CD4-positive, alpha-beta T cell treated with Interleukin-17A for 1 hour (primary cell): ENCODE measurements at regions not wholly inside any gene's neighbourhood (a gene's known extent, or its start where the extent isn't known, plus 50 kb on each side); places are given as distances from the start of the nearest gene placed in this dataset.

Experiments
- DNase-seq: peaks from one replicate; pipeline ENCODE4 v3.0.0-alpha.2; 2020

DNA sequence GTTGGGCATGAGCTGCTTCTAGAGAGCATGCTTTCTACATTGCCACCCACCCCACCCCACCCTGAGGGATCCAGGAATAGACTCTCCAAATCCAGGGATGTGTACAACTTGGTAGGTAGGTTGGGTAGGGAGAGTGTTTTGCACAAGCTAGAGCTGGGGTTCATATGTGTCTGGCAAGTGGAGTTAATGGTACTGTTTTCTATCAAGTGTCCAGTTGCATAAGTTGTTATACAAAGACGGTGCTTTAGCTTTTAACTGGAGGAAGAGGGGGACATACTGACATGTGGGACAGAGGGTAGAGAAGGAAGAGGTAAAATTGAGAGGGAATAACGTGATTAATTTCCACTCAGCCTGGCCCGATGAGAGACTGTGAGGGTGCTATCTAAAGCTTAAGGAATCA, 51.0 kb upstream of the TNC start:
- no peak for DNase-seq

DNA sequence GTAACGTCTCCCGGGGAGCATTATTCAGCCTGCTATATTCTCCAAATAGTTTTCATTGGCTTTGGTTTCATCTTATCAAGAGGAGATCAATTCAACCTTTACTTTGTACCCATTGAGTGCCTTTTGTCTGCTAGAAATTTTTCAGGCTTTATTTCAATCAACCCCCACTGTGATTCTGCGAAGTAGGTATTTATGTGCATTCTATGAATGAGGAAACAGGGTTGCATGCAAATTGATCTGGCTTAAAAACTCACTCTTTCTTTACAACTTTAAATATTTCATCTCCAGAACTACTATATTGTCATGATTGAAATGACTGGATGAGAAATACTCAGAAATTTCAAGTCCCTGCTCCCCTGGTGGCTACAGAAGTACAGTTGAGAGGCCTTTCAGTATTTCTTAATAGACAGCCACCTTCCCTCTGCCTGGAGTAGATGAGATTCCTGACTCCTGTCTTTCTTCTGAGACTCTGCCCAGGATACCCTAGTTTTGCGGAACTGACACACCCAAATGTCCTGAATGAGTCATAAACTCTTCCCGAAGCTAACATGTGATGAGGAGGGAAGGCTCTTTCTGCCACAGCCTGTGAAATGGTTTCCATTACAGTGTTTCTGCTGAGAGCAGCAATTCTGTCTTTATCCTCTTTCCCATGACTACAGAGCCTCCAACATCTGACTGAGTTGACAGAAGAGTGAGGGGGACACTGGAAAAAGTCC, 52.6 kb upstream of the TNC start:
- DNase-seq: no peak

DNA sequence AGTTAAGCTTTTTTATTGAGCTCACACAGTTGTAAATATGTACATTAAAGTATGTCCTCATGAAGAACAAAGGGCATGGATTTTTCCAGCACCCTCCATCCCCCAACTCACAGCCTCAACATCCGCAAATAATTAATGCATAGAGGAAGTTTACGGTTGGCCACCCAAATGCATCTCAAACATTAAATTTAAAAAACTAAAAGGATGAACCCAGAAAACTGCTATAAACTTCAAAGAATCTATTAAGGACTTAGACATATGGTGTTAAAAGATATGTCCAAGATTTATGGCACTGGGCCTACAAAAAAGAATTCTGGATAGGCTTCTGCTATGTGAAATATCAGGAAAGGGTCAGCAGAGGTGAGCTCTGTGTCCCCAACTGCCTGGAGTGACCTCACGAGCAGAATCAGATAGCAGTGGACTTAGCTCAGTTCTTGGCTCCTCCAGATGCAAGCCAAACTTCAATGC, 54.0 kb upstream of the TNC start:
- DNase-seq: no peak

DNA sequence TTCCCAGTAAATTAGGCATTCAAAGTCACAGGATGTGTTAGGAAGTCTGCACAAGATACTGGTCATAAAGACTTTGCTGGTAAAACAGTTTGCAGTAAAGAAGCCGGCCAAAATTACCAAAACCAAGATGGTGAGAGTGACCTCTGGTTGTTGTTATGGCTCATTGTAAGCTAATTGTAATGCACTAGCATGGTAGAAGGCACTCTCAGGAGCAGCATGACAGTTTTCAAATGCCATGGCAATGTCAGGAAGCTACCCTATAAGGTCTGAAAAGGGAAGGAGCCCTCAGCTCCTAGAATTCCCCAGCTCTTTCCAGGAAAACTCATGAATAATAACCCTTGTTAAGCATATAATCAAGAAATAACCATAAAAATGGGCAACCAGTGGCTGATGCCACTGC, 64.3 kb upstream of the TNC start:
- no peak for DNase-seq

DNA sequence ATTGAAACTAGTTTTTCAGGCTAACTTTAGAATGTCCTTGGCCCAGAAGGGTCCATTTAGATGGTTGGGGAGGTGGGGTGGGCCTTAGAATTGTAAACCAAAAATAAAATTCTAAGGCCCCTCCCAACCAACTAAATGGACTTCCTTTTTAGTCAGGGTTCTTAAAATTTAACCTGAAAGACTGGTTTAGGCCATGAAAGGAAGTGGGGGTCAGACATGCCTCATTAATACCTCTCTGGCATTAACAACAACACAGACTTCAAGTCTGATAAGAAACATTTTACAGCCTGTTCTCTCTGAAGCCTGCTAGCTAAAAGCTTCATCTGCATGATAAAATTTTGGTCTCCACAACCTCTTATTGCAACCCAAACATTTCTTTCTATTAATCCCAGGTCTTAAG, 65.5 kb upstream of the TNC start:
- DNase-seq: no peak

DNA sequence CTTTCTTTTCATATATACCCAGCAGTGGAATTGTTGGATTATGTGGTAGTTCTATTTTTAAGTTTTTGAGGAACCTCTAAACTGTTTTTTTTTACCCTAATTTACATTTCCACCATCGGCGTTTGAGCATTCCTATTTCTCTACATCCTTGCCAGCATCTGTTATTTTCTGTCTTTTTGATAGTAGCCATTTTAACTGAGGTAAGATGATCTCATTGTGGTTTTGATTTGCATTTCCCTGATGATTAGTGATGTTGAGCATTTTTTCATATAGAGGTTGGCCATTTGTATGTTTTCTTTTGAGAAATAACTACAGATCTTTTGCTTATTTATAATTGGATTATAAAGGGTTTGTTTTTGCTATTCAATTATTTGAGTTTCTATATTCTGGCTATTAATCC, 71.7 kb upstream of the TNC start:
- DNase-seq: no peak

DNA sequence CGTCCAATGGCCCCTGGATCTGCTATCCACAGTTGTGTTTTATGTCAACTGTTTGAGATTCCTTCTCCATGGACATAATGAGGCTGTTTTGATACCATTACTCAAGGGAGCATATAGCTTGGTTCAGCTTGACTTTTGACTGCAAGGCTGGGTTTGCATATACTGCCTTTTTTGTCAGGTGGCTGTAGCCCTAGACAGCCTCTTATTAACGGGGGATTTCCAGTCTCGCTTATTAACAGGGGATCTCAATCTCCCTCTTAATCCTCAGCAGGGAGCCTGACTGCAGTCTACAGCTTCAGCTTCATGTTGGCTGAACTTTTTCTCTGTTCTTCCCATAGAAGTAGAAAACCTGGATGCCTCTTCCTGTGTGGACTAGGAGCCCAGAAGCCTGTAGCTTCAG, 73.7 kb upstream of the TNC start:
- DNase-seq: no peak

DNA sequence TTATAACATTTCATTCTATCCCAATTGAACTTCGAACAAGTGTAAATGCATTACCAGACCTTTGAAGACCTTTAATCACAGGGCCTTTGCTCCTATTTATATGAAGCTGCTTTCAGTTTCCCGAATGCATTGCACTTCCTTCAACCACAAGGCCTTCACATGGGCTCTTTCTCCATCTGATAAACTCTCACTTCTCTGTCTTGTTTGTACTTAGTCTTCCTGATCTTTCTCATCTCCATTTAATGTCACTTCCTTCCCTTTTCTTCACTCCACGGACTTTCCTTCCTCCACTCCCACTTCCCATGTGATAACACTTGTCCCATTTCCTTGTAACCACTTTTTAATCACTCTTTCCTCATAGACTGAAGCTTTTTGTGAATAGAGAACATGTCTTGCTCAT, 74.3 kb upstream of the TNC start:
- DNase-seq: no peak

DNA sequence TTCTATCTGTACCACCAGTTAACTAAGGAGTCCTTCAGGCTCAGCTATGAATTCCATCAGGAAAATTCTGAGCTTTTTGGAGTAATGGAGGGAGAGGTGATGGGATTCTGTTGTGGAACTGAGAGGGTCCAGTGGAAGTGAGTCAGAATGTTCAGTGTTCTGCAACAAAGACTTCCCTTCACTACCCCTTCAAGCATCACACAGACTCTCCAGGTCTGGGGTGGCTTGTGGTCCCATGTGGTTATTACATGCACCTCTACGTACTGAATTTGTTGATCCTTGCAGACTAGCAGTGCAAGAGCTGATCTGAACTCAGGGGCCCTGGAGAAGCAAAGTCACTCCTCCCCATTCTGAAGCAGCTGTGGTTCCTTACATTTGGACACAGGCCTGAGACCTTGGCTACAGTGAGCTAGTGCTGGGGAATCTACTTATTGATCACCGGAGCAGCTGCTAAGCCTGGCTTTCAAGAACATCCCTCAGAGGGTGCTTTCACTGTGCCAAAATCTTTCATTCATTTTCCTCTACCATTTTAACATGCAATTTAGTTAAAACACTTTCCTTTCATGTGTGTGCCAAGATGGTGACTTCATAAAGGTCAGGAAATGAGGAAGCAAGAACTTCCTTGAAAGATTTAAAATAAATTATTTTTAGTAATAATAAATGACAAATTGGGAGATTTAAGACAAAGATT, 75.0 kb upstream of the TNC start:
- no peak for DNase-seq

DNA sequence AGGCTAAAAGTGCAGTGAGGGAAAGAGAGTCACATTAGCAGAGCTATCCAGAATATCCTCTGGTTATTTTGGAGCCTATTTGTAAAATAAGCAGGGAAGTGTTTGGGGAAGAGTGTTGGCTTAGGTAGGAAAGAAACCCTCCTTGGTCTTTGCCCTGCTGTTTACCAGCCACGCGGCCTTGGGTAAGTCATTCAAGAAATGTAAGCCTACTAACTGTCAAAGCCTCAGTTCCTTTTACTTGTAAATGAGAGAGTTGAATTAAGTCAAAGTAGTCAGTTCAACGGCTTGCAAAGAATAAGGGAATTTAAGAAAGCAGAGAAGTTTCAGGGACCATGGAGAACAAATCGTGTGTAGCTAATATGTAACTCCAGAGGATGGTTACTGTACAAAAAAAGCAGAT, 75.8 kb upstream of the TNC start:
- DNase-seq: no peak

DNA sequence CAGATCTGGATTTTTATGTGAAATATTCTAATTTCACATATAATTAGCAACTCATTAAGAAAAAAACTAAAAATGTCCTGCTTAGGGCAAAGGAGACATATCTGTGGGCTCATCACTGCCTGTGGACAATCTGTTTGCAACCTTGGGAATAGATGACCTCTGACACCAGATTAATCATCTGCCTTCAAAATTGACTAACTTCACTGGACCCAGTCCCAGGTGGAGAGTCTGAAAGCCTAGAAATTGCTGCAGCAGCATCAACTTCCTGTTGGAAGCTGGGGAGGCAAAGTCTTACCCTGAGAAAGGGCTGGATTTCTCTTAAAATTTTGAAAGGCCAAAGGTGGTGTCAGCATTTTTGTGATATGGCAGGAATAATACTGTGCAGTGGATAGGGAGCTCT, 76.3 kb upstream of the TNC start:
- DNase-seq: no peak

DNA sequence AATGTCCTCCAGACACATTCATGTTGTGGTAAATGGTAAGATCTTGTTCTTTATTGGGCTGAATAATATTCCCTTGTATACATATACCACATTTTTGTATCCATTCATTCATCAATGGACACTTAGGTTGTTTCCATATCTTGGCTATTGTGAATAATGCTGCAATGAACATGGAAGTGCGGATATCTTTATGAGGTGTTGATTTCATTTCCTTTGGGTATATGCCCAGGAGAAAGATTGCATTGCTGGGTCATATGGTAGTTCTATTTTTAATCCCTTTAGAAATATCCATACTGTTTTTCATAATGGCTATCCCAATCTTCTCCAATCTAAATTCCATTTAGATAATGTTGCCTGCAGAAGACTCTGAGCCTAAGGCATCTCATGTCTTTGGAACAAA, 78.0 kb upstream of the TNC start:
- DNase-seq: no peak

DNA sequence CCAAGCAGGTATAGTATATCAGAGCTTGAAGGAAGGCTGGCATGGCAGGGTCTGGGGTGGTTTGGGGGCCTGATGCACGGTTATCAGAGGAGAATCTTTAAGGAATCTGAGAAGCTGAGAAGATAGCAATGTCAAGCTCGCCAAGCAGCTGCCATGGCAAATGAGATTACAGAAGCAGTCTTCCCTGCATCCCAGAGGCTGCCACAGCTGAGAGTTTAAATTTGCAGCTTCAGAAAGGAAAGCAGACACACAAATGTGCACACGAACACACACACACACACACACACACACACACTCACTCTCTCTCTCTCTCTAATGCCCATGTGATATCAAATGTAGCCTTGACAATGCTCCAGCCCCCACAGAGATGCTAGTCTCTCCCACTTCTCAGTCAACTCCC, 79.0 kb upstream of the TNC start:
- no peak for DNase-seq

DNA sequence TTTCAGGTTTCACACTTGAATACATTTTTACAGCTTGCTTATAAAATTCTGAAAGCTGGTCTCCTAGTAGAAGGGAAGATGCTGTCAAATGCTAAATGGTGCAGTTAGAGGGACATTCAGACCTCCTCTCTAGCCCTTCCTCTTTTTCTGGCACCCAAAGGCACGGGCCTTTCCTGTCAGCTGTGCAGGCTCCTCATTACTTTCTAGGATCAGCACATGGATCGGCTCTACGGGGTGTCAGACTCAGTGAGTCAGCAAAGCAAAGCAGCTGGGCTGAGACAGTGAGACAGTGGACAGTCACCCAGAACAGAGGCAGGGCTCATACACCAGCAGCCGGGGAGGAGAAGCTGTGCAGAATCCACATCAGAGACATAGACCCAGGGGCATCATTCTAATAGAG, 80.0 kb upstream of the TNC start:
- no peak for DNase-seq

DNA sequence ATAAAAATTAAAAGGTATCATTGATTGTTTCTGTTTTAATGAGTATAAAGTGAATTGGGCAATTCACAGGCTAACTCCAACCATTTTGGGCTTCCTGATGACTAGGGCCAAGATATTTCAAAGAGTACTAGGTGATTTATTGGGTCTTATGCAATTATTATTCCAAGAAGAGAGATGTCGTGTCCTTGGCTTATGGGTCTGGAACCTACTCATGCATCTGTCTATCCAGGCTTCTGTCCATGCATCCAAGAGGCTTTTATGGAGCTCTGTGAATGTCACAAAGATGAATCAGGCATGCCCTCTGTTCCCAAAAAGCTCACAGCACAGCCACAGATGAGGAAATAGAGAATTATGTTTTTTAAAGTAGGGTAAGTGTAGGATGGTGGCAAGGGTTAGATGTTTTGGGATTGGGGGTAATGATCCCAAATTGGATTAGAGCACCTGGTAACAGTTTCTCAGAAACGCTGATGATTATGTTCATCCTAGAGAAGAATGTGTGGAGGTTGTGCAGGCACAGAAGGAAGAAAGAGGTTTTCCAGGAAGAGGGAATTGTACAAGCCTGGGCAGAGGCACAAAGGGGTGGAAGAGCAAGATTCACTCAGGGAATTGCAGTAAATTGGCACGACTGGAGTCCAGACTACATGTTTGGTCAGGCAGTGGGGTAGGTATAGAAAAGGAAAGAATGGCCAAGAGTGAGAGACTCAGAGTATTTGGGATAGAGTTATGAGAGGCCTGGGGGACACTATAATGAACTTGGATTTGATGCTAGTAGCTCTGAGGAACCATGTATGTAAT, 83.0 kb upstream of the TNC start:
- no peak for DNase-seq

DNA sequence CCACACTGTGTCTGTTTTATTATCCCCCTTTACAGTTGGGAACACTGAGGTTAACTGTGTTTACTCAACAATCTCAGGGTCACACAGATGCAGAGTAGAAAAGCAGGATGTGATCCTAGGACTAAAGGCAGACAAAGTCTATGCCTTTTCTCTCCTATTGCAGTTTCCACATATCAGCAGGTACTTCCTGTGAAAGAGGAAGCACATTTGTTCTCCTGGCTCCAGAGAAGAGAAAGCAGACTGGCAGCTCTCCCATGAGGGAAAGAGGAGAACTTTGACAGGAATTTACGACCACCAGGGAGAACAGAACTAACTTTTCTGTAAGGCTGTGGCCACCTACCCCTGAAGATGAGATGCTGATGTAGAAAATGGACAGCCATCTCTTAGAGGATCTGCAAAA, 84.2 kb upstream of the TNC start:
- DNase-seq: no peak

DNA sequence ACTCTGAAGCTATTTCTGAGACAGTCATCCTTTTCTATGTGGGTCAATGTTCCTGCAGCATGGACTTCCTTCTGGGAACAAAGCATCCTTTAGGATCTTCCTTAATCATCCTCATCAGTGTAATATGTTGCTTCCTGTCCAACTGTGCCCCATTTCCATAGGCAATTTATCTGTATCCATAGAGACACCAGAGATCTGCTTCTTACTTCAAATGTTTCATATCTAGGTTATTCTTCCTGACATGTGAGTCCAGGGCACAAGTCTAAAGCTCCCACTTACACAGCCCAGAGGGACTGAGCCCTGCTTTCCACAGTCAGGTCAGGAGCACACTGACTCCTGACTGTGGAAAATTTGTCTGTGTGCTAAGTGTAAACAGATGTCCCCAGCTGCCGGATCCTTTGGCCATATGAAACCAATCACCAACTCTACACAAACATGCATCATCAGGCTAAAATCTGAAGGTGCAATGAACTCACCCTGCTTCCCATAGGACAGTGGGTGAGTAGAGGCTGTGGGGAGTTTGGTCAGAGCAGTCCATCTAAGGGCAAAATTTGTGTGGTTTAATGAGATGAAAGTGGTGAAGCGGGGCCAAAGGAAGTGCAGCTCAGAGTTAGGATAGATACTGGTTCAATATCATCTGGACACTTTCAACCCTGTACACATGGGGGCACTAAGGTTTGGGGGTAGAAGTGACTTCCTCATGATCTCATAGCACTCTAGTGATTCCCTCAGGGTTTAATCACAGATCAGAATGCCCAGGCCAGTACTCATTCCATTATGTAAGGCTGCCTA, 85.2 kb upstream of the TNC start:
- DNase-seq: no peak

DNA sequence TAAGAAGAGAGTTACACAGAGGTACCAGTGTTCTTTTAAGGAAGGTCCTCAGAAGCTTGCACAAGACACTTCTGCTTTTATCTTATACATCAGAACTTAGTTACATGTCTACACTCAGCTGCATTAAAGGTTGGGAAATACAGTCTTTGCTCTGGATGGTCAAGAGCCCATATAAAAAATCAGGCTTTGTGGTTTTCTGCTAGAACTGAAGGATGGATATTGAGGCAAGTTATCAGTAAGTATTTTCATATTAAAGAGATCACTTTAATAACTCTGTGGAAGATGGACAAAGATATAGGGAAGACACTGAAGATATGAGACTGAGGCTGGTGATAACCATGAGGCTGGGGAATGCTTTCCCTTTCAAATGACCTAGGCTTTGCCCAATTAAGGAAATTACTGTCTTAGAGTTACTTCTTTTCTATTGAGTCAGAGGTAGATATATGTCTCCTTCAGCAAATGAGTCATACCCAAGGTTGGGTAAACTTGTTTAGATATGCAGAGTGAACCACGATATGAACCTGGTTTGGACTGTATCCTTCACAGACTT, 87.0 kb upstream of the TNC start:
- DNase-seq: no peak

DNA sequence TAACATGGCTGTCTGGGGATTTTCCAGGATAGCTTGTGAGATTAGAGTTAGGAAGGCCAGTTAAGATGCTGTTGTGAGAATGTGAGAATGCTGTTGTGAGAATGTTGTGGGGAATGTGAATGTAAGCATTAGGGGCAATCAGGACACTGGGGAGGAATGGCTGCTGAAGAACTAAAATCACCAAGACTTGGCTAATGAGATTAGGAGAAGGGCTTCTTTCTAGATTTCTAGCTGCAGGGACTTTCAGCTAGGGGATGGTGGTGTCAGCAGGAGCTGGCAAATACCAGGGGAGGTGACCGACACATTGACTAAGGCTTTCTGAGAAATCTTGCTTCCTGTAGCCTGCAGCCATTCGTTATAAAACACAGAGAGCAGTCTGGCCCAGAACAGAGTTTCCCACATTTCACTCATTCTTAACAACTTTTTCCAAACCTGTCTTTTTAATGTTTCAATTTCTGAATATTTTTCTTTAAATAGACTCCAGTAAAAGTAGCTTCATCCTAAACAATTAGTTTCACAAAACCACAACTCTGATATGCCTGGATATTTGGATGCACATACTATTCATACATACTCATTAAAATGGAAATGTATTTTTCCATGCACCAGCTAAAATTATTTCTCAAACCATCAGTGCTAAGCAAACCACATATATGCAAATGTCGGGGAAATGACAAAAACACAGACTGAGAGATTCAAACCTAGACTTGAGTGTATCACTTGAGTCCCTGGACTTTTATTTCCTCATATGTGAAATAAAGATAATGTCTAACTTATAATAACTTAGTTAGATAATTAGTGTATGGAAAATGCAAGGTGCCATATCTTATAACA, 89.3 kb upstream of the TNC start:
- no peak for DNase-seq

DNA sequence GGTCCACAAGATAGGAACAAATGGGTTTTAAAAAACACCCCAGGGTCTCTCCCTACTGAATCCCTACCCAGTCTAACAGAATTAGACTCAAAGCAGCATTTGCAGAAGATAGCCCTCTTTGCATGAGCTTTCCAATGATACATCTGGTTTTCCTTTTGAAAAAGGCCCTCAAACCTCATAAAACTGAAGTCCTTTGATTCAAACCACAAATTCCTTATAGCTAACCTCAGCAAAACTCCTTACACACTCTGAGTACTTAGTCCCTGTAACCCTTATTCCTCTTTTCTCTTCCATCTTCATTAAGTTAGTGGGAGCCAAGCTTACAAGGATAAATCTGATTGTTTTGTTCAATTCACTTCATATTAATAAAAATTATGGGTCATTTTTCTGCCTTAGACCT, 90.5 kb upstream of the TNC start:
- no peak for DNase-seq

DNA sequence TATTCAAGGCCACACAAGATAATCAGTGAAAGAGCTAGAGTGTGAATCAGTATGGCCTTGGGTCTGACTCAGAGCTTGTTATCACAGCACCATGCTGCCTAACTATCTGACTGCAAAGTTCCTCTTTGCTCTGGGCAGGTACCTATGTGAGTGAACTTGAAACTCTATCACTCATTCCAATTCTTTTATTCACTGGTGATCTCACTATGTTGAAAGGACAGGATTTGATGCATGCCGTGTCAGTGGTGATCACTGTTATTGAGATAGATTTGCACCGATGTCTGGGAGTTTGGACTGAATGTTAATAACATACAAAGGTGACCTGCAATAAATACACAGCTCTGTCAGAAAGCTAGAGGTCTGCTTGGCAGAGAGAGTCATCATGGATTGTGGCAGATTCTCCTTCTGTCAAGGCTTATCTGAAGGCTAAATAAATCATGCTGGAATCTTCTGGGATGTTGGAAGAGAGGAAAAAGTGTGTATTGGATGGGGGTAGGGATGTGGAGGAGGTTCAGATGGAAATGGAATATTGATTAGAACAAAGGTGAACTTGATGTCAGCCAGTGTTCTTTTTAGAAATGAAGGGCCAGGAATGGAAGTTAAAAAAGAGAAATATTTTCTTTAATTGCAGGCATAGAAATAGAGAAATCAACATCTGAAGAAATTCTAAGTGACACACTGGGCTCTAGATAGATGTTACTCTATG, 91.8 kb upstream of the TNC start:
- no peak for DNase-seq
